ENCODE measurements at regions not wholly inside any gene's neighbourhood (a gene's known extent, or its start where the extent isn't known, plus 50 kb on each side); places are given as distances from the start of the nearest gene placed in this dataset.

- Histone ChIP-seq H3K4me3 (no peak overlapping the region), H3K36me3 (no peaks in the 10 kb centered on the region), H3K27ac (peak overlapping the region; percentile 87 to 89), H3K4me1 (peaks cover 18 to 20% of the 10 kb centered on the region in 2 donors), H3K9me3 (no peaks in the 10 kb centered on the region), H3K27me3 (no peaks in the 10 kb centered on the region)
- TF ChIP-seq POLR2A (IDR thresholded peaks at IDR 0.05) (no peak), CTCF (IDR thresholded peaks at IDR 0.05) (no peak)
- intact Hi-C loops (cut with DNase I; ENCODE audit: low total_unique reads), result no loop called here
- DNase-seq, result peak in 1 of 2 donors; percentile 11
Measured at GRCh38 chr13:30128095-30128494, 179.3 kb downstream of the KATNAL1 start.

- no peaks in the 10 kb centered on the region for H3K27me3 ChIP-seq
- no peaks in the 10 kb centered on the region for H3K36me3 ChIP-seq
- no peaks in the 10 kb centered on the region for H3K9me3 ChIP-seq
- intact Hi-C loops (cut with DNase I; ENCODE audit: low total_unique reads), result no loop called here
- DNase-seq, result peak in 1 of 2 donors; percentile 24
- no peak for TF ChIP-seq POLR2A (IDR thresholded peaks at IDR 0.05)
- TF ChIP-seq CTCF (IDR thresholded peaks at IDR 0.05), result no peak
- H3K27ac ChIP-seq, result peak overlapping the region; percentile 87 to 89
- H3K4me1 ChIP-seq, result peaks cover 17 to 18% of the 10 kb centered on the region in 2 donors
- no peak overlapping the region for H3K4me3 ChIP-seq
Measured at GRCh38 chr13:30126903-30127428, 180.4 kb downstream of the KATNAL1 start.

GRCh38 chr13:30125422-30126073, 181.8 kb downstream of the KATNAL1 start:
- H3K4me1 ChIP-seq, result peaks cover 17 to 18% of the 10 kb centered on the region in 2 donors
- TF ChIP-seq POLR2A (IDR thresholded peaks at IDR 0.05) (no peak), CTCF (IDR thresholded peaks at IDR 0.05) (no peak)
- H3K9me3 ChIP-seq, result no peaks in the 10 kb centered on the region
- H3K4me3 ChIP-seq, result no peak overlapping the region
- H3K27ac ChIP-seq, result peak overlapping the region; percentile 87 to 89
- peak; percentile 74 to 92 for DNase-seq
- no peaks in the 10 kb centered on the region for H3K27me3 ChIP-seq
- intact Hi-C loops (cut with DNase I; ENCODE audit: low total_unique reads), result no loop called here
- H3K36me3 ChIP-seq, result no peaks in the 10 kb centered on the region

GRCh38 chr13:30124131-30124768, 183.1 kb downstream of the KATNAL1 start:
- Histone ChIP-seq H3K9me3 (no peaks in the 10 kb centered on the region), H3K27me3 (no peaks in the 10 kb centered on the region), H3K27ac (peak overlapping the region; percentile 74 to 89), H3K36me3 (no peaks in the 10 kb centered on the region), H3K4me3 (no peak overlapping the region), H3K4me1 (peaks cover 17 to 19% of the 10 kb centered on the region in 2 donors)
- no peak for TF ChIP-seq POLR2A (IDR thresholded peaks at IDR 0.05)
- no peak for TF ChIP-seq CTCF (IDR thresholded peaks at IDR 0.05)
- peak in 1 of 2 donors; percentile 33 for DNase-seq
- intact Hi-C loops (cut with DNase I; ENCODE audit: low total_unique reads), result no loop called here

- intact Hi-C loops (cut with DNase I; ENCODE audit: low total_unique reads), result no loop called here
- Histone ChIP-seq H3K36me3 (no peaks in the 10 kb centered on the region), H3K4me3 (no peak overlapping the region), H3K27me3 (no peaks in the 10 kb centered on the region), H3K4me1 (peaks cover 17 to 22% of the 10 kb centered on the region in 2 donors), H3K9me3 (no peaks in the 10 kb centered on the region), H3K27ac (peak overlapping the region; percentile 74 to 89)
- TF ChIP-seq CTCF (IDR thresholded peaks at IDR 0.05) (no peak), POLR2A (IDR thresholded peaks at IDR 0.05) (no peak)
- DNase-seq, result no peak
Measured at GRCh38 chr13:30123575-30123974, 183.8 kb downstream of the KATNAL1 start.

Data from uterus (tissue), 3 donors.